GM23338 (cell line): ENCODE measurements at regions not wholly inside any gene's neighbourhood (a gene's known extent, or its start where the extent isn't known, plus 50 kb on each side); places are given as distances from the start of the nearest gene placed in this dataset.

Experiments
- ATAC-seq: fragments of 200-7000 bp; cut with Tn5 transposase; 3 replicates; pipeline ENCODE4 v1.9.1; 2020
- DNase-seq: peaks from one replicate; pipeline ENCODE4 v3.0.0-alpha.2; 2015; ENCODE audit warnings: low spot score
- H2AFZ ChIP-seq: fragments of 200-600 bp; sonication (generic); 2 replicates; pipeline ENCODE4 v1.8.0; 2016; ENCODE audit warnings: antibody characterized with exemption, mild to moderate bottlenecking, moderate library complexity
- H3F3A ChIP-seq: fragments of 200-600 bp; sonication (generic); replicated peaks from 2 replicates; pipeline ENCODE4 v1.8.0; 2017; ENCODE audit warnings: antibody characterized with exemption, mixed run types, low read depth
- H3K27ac ChIP-seq: fragments of 200-600 bp; sonication (generic); 2 replicates; pipeline ENCODE4 v1.6.1; 2016; ENCODE audit warnings: low read depth
- H3K27me3 ChIP-seq: fragments of 200-600 bp; sonication (generic); 2 replicates; pipeline ENCODE4 v1.8.0; 2016; ENCODE audit warnings: mild to moderate bottlenecking, mixed run types, moderate library complexity; ENCODE audit not compliant: insufficient read depth
- H3K36me3 ChIP-seq: fragments of 200-600 bp; sonication (generic); 2 replicates; pipeline ENCODE4 v1.8.0; 2016; ENCODE audit warnings: mild to moderate bottlenecking; ENCODE audit not compliant: insufficient read depth
- H3K4me1 ChIP-seq: fragments of 200-600 bp; sonication (generic); 2 replicates; pipeline ENCODE4 v1.8.0; 2016; ENCODE audit warnings: mild to moderate bottlenecking, moderate library complexity; ENCODE audit not compliant: insufficient read depth
- H3K4me2 ChIP-seq: fragments of 200-600 bp; sonication (generic); 2 replicates; pipeline ENCODE4 v1.7.1; 2017; ENCODE audit warnings: mixed run types
- H3K4me3 ChIP-seq: fragments of 200-600 bp; sonication (generic); 2 replicates; pipeline ENCODE4 v1.6.1; 2016; ENCODE audit warnings: mixed run types
- H3K79me2 ChIP-seq: fragments of 200-600 bp; sonication (generic); replicated peaks from 2 replicates; pipeline ENCODE4 v1.8.0; 2017; ENCODE audit warnings: mild to moderate bottlenecking; ENCODE audit not compliant: insufficient read depth
- H3K9me2 ChIP-seq: fragments of 200-600 bp; sonication (generic); 2 replicates; pipeline ENCODE4 v1.8.0; 2017; ENCODE audit not compliant: insufficient read depth
- H4K20me1 ChIP-seq: fragments of 200-600 bp; sonication (generic); replicated peaks from 2 replicates; pipeline ENCODE4 v1.8.0; 2017; ENCODE audit warnings: mild to moderate bottlenecking; ENCODE audit not compliant: insufficient read depth
- H3K27ac Mint-ChIP-seq: 2 replicates; pipeline ENCODE4 v1.8.0; 2020; ENCODE audit warnings: inconsistent platforms, mild to moderate bottlenecking, moderate library complexity, mixed read lengths
- H3K27me3 Mint-ChIP-seq: 3 replicates; pipeline ENCODE4 v1.8.0; 2022; ENCODE audit warnings: low read depth, mild to moderate bottlenecking, moderate library complexity, mixed read lengths, inconsistent platforms; ENCODE audit not compliant: insufficient read depth, poor library complexity
- H3K36me3 Mint-ChIP-seq: 3 replicates; pipeline ENCODE4 v1.8.0; 2021; ENCODE audit warnings: low read depth, mild to moderate bottlenecking, inconsistent platforms, moderate library complexity, mixed read lengths
- H3K4me1 Mint-ChIP-seq: 3 replicates; pipeline ENCODE4 v1.8.0; 2020; ENCODE audit warnings: mild to moderate bottlenecking, inconsistent platforms, mixed read lengths
- H3K4me3 Mint-ChIP-seq: 3 replicates; pipeline ENCODE4 v1.8.0; 2021; ENCODE audit warnings: moderate library complexity, mild to moderate bottlenecking, inconsistent platforms, mixed read lengths
- H3K9me3 Mint-ChIP-seq: 3 replicates; pipeline ENCODE4 v1.8.0; 2020; ENCODE audit warnings: moderate library complexity, mild to moderate bottlenecking, inconsistent platforms, mixed read lengths
- JUNB ChIP-seq: IDR thresholded peaks from one replicate; pipeline ENCODE4 v1.6.1; 2016; ENCODE audit warnings: antibody characterized with exemption; ENCODE audit not compliant: unreplicated experiment
- ZNF114 ChIP-seq: fragments of 250-450 bp; sonication (Bioruptor Pico); IDR thresholded peaks from 2 replicates; pipeline ENCODE4 v1.5.0; 2020; ENCODE audit warnings: mild to moderate bottlenecking, moderate library complexity
- TF ChIP-seq, protein P1 (sequence below): IDR thresholded peaks from one replicate; pipeline ENCODE4 v1.6.1; 2018; ENCODE audit warnings: antibody characterized with exemption; ENCODE audit not compliant: unreplicated experiment
- TF ChIP-seq, protein P2 (sequence below): fragments of 250-450 bp; sonication (Bioruptor Pico); IDR thresholded peaks from 2 replicates; pipeline ENCODE4 v1.5.0; 2020; ENCODE audit warnings: mild to moderate bottlenecking, moderate library complexity
- TF ChIP-seq, protein P3 (sequence below), 2 experiments: fragments of 200-600 bp in 1 of 2; sonication (generic) in 1 of 2; conservative IDR thresholded peaks; 2 replicates each; pipeline versions ENCODE4 v1.5.1 to v1.6.1; 2016 to 2017; ENCODE audit warnings: antibody characterized with exemption in 2 of 2, low read depth in 2 of 2, mild to moderate bottlenecking in 2 of 2, moderate library complexity in 1 of 2

DNA sequence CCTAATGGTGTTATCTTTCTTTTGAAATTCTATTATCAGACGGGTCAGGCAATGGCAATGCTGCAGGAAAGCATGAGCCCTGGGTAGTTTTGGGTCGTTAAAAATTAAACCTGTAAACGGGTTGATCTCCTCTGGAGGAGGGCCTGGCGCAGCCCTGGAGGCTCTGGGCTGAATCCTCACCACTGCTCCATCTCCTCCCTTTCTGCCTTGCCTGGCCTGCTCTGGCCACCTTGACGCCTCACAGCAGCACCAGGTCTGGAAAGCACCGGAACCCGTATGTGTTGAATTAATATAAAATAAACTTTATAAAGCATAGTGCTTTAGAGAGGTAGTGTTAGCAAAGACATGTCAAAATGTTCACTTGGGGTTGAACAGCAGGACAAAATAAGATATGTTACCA lies 316.1 kb downstream of the LNPK start (continued):
- TF ChIP-seq, protein P1, sequence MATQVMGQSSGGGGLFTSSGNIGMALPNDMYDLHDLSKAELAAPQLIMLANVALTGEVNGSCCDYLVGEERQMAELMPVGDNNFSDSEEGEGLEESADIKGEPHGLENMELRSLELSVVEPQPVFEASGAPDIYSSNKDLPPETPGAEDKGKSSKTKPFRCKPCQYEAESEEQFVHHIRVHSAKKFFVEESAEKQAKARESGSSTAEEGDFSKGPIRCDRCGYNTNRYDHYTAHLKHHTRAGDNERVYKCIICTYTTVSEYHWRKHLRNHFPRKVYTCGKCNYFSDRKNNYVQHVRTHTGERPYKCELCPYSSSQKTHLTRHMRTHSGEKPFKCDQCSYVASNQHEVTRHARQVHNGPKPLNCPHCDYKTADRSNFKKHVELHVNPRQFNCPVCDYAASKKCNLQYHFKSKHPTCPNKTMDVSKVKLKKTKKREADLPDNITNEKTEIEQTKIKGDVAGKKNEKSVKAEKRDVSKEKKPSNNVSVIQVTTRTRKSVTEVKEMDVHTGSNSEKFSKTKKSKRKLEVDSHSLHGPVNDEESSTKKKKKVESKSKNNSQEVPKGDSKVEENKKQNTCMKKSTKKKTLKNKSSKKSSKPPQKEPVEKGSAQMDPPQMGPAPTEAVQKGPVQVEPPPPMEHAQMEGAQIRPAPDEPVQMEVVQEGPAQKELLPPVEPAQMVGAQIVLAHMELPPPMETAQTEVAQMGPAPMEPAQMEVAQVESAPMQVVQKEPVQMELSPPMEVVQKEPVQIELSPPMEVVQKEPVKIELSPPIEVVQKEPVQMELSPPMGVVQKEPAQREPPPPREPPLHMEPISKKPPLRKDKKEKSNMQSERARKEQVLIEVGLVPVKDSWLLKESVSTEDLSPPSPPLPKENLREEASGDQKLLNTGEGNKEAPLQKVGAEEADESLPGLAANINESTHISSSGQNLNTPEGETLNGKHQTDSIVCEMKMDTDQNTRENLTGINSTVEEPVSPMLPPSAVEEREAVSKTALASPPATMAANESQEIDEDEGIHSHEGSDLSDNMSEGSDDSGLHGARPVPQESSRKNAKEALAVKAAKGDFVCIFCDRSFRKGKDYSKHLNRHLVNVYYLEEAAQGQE, result no peak
- TF ChIP-seq JUNB, result no peak
- no peak for TF ChIP-seq ZNF114

DNA sequence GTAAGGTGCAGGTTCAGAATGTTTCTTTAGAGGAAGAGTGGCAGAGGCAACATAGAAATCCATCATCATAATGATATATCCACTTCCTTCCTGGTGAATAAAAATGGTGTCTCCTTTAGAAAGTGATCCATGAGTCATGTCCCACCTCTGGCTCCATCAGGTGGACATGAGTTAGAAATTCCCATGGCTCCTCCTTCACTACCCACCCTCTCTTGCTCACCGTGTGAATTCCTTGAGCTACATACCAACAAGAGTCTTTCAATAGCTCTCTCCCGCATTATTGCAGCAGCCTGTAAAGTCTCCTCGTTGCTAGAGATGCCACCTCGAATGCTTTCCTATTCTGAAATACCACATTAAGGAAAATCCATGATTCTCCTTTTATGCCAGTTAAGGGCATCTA lies 317.6 kb downstream of the LNPK start:
- Mint-ChIP-seq H3K27ac (no peak overlapping the region), H3K9me3 (no peaks in the 10 kb centered on the region), H3K4me1 (no peaks in the 10 kb centered on the region), H3K27me3 (no peaks in the 10 kb centered on the region), H3K36me3 (no peaks in the 10 kb centered on the region), H3K4me3 (no peak overlapping the region)
- Histone ChIP-seq H2AFZ (no peak overlapping the region), H3K4me2 (no peak overlapping the region), H3F3A (no peaks in the 10 kb centered on the region), H3K79me2 (no peaks in the 10 kb centered on the region), H3K36me3 (no peaks in the 10 kb centered on the region), H3K27ac (no peak overlapping the region), H3K4me1 (no peaks in the 10 kb centered on the region), H4K20me1 (no peaks in the 10 kb centered on the region; the same call in 1 of the 2 replicates), H3K4me3 (no peak overlapping the region), H3K9me2 (no peaks in the 10 kb centered on the region), H3K27me3 (no peaks in the 10 kb centered on the region)
- TF ChIP-seq, protein P2, sequence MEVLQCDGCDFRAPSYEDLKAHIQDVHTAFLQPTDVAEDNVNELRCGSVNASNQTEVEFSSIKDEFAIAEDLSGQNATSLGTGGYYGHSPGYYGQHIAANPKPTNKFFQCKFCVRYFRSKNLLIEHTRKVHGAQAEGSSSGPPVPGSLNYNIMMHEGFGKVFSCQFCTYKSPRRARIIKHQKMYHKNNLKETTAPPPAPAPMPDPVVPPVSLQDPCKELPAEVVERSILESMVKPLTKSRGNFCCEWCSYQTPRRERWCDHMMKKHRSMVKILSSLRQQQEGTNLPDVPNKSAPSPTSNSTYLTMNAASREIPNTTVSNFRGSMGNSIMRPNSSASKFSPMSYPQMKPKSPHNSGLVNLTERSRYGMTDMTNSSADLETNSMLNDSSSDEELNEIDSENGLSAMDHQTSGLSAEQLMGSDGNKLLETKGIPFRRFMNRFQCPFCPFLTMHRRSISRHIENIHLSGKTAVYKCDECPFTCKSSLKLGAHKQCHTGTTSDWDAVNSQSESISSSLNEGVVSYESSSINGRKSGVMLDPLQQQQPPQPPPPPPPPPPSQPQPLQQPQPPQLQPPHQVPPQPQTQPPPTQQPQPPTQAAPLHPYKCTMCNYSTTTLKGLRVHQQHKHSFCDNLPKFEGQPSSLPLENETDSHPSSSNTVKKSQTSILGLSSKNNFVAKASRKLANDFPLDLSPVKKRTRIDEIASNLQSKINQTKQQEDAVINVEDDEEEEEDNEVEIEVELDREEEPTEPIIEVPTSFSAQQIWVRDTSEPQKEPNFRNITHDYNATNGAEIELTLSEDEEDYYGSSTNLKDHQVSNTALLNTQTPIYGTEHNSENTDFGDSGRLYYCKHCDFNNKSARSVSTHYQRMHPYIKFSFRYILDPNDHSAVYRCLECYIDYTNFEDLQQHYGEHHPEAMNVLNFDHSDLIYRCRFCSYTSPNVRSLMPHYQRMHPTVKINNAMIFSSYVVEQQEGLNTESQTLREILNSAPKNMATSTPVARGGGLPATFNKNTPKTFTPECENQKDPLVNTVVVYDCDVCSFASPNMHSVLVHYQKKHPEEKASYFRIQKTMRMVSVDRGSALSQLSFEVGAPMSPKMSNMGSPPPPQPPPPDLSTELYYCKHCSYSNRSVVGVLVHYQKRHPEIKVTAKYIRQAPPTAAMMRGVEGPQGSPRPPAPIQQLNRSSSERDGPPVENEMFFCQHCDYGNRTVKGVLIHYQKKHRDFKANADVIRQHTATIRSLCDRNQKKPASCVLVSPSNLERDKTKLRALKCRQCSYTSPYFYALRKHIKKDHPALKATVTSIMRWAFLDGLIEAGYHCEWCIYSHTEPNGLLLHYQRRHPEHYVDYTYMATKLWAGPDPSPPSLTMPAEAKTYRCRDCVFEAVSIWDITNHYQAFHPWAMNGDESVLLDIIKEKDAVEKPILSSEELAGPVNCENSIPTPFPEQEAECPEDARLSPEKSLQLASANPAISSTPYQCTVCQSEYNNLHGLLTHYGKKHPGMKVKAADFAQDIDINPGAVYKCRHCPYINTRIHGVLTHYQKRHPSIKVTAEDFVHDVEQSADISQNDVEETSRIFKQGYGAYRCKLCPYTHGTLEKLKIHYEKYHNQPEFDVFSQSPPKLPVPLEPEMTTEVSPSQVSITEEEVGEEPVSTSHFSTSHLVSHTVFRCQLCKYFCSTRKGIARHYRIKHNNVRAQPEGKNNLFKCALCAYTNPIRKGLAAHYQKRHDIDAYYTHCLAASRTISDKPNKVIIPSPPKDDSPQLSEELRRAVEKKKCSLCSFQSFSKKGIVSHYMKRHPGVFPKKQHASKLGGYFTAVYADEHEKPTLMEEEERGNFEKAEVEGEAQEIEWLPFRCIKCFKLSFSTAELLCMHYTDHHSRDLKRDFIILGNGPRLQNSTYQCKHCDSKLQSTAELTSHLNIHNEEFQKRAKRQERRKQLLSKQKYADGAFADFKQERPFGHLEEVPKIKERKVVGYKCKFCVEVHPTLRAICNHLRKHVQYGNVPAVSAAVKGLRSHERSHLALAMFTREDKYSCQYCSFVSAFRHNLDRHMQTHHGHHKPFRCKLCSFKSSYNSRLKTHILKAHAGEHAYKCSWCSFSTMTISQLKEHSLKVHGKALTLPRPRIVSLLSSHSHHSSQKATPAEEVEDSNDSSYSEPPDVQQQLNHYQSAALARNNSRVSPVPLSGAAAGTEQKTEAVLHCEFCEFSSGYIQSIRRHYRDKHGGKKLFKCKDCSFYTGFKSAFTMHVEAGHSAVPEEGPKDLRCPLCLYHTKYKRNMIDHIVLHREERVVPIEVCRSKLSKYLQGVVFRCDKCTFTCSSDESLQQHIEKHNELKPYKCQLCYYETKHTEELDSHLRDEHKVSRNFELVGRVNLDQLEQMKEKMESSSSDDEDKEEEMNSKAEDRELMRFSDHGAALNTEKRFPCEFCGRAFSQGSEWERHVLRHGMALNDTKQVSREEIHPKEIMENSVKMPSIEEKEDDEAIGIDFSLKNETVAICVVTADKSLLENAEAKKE, result 0 out of 2 replicates have a peak, but pooled peaks have one; percentile 55
- TF ChIP-seq, protein P3, sequence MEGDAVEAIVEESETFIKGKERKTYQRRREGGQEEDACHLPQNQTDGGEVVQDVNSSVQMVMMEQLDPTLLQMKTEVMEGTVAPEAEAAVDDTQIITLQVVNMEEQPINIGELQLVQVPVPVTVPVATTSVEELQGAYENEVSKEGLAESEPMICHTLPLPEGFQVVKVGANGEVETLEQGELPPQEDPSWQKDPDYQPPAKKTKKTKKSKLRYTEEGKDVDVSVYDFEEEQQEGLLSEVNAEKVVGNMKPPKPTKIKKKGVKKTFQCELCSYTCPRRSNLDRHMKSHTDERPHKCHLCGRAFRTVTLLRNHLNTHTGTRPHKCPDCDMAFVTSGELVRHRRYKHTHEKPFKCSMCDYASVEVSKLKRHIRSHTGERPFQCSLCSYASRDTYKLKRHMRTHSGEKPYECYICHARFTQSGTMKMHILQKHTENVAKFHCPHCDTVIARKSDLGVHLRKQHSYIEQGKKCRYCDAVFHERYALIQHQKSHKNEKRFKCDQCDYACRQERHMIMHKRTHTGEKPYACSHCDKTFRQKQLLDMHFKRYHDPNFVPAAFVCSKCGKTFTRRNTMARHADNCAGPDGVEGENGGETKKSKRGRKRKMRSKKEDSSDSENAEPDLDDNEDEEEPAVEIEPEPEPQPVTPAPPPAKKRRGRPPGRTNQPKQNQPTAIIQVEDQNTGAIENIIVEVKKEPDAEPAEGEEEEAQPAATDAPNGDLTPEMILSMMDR (conservative IDR thresholded peaks at IDR 0.05; ENCODE audit: low read depth in 2 of 2), result peak in 1 of 2 experiments; percentile 29; a peak in 2 of 4 replicates
- TF ChIP-seq ZNF114 (no peak), JUNB (no peak)
- ATAC-seq, result peak; percentile 70
- DNase-seq, result peak; percentile 49
